GM23338 (cell line): ENCODE measurements at regions not wholly inside any gene's neighbourhood (a gene's known extent, or its start where the extent isn't known, plus 50 kb on each side); places are given as distances from the start of the nearest gene placed in this dataset.

Source experiments
- ATAC-seq: fragments of 200-7000 bp; cut with Tn5 transposase; 3 replicates; pipeline ENCODE4 v1.9.1; 2020
- DNase-seq: peaks from one replicate; pipeline ENCODE4 v3.0.0-alpha.2; 2015; ENCODE audit warnings: low spot score
- H2AFZ ChIP-seq: fragments of 200-600 bp; sonication (generic); 2 replicates; pipeline ENCODE4 v1.8.0; 2016; ENCODE audit warnings: antibody characterized with exemption, mild to moderate bottlenecking, moderate library complexity
- H3F3A ChIP-seq: fragments of 200-600 bp; sonication (generic); replicated peaks from 2 replicates; pipeline ENCODE4 v1.8.0; 2017; ENCODE audit warnings: antibody characterized with exemption, mixed run types, low read depth
- H3K27ac ChIP-seq: fragments of 200-600 bp; sonication (generic); 2 replicates; pipeline ENCODE4 v1.6.1; 2016; ENCODE audit warnings: low read depth
- H3K27me3 ChIP-seq: fragments of 200-600 bp; sonication (generic); 2 replicates; pipeline ENCODE4 v1.8.0; 2016; ENCODE audit warnings: mild to moderate bottlenecking, mixed run types, moderate library complexity; ENCODE audit not compliant: insufficient read depth
- H3K36me3 ChIP-seq: fragments of 200-600 bp; sonication (generic); 2 replicates; pipeline ENCODE4 v1.8.0; 2016; ENCODE audit warnings: mild to moderate bottlenecking; ENCODE audit not compliant: insufficient read depth
- H3K4me1 ChIP-seq: fragments of 200-600 bp; sonication (generic); 2 replicates; pipeline ENCODE4 v1.8.0; 2016; ENCODE audit warnings: mild to moderate bottlenecking, moderate library complexity; ENCODE audit not compliant: insufficient read depth
- H3K4me2 ChIP-seq: fragments of 200-600 bp; sonication (generic); 2 replicates; pipeline ENCODE4 v1.7.1; 2017; ENCODE audit warnings: mixed run types
- H3K4me3 ChIP-seq: fragments of 200-600 bp; sonication (generic); 2 replicates; pipeline ENCODE4 v1.6.1; 2016; ENCODE audit warnings: mixed run types
- H3K79me2 ChIP-seq: fragments of 200-600 bp; sonication (generic); replicated peaks from 2 replicates; pipeline ENCODE4 v1.8.0; 2017; ENCODE audit warnings: mild to moderate bottlenecking; ENCODE audit not compliant: insufficient read depth
- H3K9me2 ChIP-seq: fragments of 200-600 bp; sonication (generic); 2 replicates; pipeline ENCODE4 v1.8.0; 2017; ENCODE audit not compliant: insufficient read depth
- H4K20me1 ChIP-seq: fragments of 200-600 bp; sonication (generic); replicated peaks from 2 replicates; pipeline ENCODE4 v1.8.0; 2017; ENCODE audit warnings: mild to moderate bottlenecking; ENCODE audit not compliant: insufficient read depth
- H3K27ac Mint-ChIP-seq: 2 replicates; pipeline ENCODE4 v1.8.0; 2020; ENCODE audit warnings: inconsistent platforms, mild to moderate bottlenecking, moderate library complexity, mixed read lengths
- H3K27me3 Mint-ChIP-seq: 3 replicates; pipeline ENCODE4 v1.8.0; 2022; ENCODE audit warnings: low read depth, mild to moderate bottlenecking, moderate library complexity, mixed read lengths, inconsistent platforms; ENCODE audit not compliant: insufficient read depth, poor library complexity
- H3K36me3 Mint-ChIP-seq: 3 replicates; pipeline ENCODE4 v1.8.0; 2021; ENCODE audit warnings: low read depth, mild to moderate bottlenecking, inconsistent platforms, moderate library complexity, mixed read lengths
- H3K4me1 Mint-ChIP-seq: 3 replicates; pipeline ENCODE4 v1.8.0; 2020; ENCODE audit warnings: mild to moderate bottlenecking, inconsistent platforms, mixed read lengths
- H3K4me3 Mint-ChIP-seq: 3 replicates; pipeline ENCODE4 v1.8.0; 2021; ENCODE audit warnings: moderate library complexity, mild to moderate bottlenecking, inconsistent platforms, mixed read lengths
- H3K9me3 Mint-ChIP-seq: 3 replicates; pipeline ENCODE4 v1.8.0; 2020; ENCODE audit warnings: moderate library complexity, mild to moderate bottlenecking, inconsistent platforms, mixed read lengths
- CREB1 ChIP-seq: fragments of 250-450 bp; sonication (Bioruptor Pico); IDR thresholded peaks from 2 replicates; pipeline ENCODE4 v1.5.0; 2020; ENCODE audit warnings: low read depth, mild to moderate bottlenecking, moderate library complexity
- EZH2 ChIP-seq: fragments of 200-600 bp; sonication (generic); IDR thresholded peaks from one replicate; pipeline ENCODE4 v1.8.0; 2017; ENCODE audit warnings: antibody characterized with exemption, mild to moderate bottlenecking, low read depth; ENCODE audit not compliant: unreplicated experiment
- EZH2phosphoT487 ChIP-seq: fragments of 200-600 bp; sonication (generic); IDR thresholded peaks from one replicate; pipeline ENCODE4 v1.8.1; 2018; ENCODE audit warnings: antibody characterized with exemption; ENCODE audit not compliant: unreplicated experiment
- JUNB ChIP-seq: IDR thresholded peaks from one replicate; pipeline ENCODE4 v1.6.1; 2016; ENCODE audit warnings: antibody characterized with exemption; ENCODE audit not compliant: unreplicated experiment
- NANOG ChIP-seq: IDR thresholded peaks from 2 replicates; pipeline ENCODE4 v1.6.1; 2016; ENCODE audit warnings: antibody characterized with exemption, borderline replicate concordance
- POLR2AphosphoS5 ChIP-seq: IDR thresholded peaks from 2 replicates; pipeline ENCODE4 v1.6.1; 2016; ENCODE audit warnings: antibody characterized with exemption, low read depth
- STAT1 ChIP-seq: IDR thresholded peaks from one replicate; pipeline ENCODE4 v1.6.1; 2016; ENCODE audit warnings: antibody characterized with exemption; ENCODE audit not compliant: unreplicated experiment
- ZNF114 ChIP-seq: fragments of 250-450 bp; sonication (Bioruptor Pico); IDR thresholded peaks from 2 replicates; pipeline ENCODE4 v1.5.0; 2020; ENCODE audit warnings: mild to moderate bottlenecking, moderate library complexity
- ZNF331 ChIP-seq: fragments of 250-450 bp; sonication (Bioruptor Pico); IDR thresholded peaks from 2 replicates; pipeline ENCODE4 v1.5.0; 2020; ENCODE audit warnings: low read depth, mild to moderate bottlenecking, moderate library complexity
- TF ChIP-seq, protein P1 (sequence below): fragments of 250-450 bp; sonication (Bioruptor Pico); IDR thresholded peaks from 2 replicates; pipeline ENCODE4 v1.5.0; 2020; ENCODE audit warnings: mild to moderate bottlenecking, moderate library complexity
- TF ChIP-seq, protein P2 (sequence below): IDR thresholded peaks from 2 replicates; pipeline ENCODE4 v1.6.1; 2016; ENCODE audit warnings: antibody characterized with exemption
- TF ChIP-seq, protein P3 (sequence below), 2 experiments: fragments of 200-600 bp in 1 of 2; sonication (generic) in 1 of 2; conservative IDR thresholded peaks; 2 replicates each; pipeline versions ENCODE4 v1.5.1 to v1.6.1; 2016 to 2017; ENCODE audit warnings: antibody characterized with exemption in 2 of 2, low read depth in 2 of 2, mild to moderate bottlenecking in 2 of 2, moderate library complexity in 1 of 2
- TF ChIP-seq, protein P4 (sequence below): IDR thresholded peaks from one replicate; pipeline ENCODE4 v1.6.1; 2018; ENCODE audit warnings: antibody characterized with exemption; ENCODE audit not compliant: unreplicated experiment

DNA sequence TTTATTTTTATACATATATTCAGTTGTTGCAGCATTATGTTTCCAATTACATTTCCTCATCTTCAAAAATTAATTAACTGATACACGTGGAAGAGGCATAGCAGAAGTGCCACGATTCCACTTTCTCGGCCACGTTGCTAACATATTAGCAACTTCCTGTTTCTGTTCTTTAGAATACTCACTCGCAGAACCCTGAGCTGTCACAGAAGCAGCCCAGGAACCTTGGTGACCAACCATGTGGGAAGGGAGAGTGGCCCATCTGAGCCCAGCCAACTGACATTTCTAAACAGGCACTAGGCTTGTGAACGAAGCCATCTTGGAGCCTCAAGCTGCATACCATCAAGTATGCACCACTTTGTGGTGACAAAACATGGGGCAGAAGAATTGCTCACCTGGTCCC is 350.1 kb downstream of the CBLN2 start:
- Mint-ChIP-seq H3K27ac (no peak overlapping the region), H3K4me3 (no peak overlapping the region), H3K27me3 (no peaks in the 10 kb centered on the region), H3K36me3 (peaks cover 3% of the 10 kb centered on the region; the same call in 2 of the 3 replicates), H3K4me1 (no peaks in the 10 kb centered on the region), H3K9me3 (peaks cover 82% of the 10 kb centered on the region)
- Histone ChIP-seq H3K4me2 (no peak overlapping the region), H2AFZ (no peak overlapping the region), H3K27me3 (no peaks in the 10 kb centered on the region), H3K9me2 (no peaks in the 10 kb centered on the region), H3K36me3 (peaks cover 8% of the 10 kb centered on the region; the same call in 1 of the 2 replicates), H3K4me1 (no peaks in the 10 kb centered on the region), H3K79me2 (no peaks in the 10 kb centered on the region), H3K27ac (no peak overlapping the region), H3F3A (no peaks in the 10 kb centered on the region), H3K4me3 (no peak overlapping the region), H4K20me1 (no peaks in the 10 kb centered on the region)
- no peak for TF ChIP-seq EZH2
- TF ChIP-seq, protein P1, sequence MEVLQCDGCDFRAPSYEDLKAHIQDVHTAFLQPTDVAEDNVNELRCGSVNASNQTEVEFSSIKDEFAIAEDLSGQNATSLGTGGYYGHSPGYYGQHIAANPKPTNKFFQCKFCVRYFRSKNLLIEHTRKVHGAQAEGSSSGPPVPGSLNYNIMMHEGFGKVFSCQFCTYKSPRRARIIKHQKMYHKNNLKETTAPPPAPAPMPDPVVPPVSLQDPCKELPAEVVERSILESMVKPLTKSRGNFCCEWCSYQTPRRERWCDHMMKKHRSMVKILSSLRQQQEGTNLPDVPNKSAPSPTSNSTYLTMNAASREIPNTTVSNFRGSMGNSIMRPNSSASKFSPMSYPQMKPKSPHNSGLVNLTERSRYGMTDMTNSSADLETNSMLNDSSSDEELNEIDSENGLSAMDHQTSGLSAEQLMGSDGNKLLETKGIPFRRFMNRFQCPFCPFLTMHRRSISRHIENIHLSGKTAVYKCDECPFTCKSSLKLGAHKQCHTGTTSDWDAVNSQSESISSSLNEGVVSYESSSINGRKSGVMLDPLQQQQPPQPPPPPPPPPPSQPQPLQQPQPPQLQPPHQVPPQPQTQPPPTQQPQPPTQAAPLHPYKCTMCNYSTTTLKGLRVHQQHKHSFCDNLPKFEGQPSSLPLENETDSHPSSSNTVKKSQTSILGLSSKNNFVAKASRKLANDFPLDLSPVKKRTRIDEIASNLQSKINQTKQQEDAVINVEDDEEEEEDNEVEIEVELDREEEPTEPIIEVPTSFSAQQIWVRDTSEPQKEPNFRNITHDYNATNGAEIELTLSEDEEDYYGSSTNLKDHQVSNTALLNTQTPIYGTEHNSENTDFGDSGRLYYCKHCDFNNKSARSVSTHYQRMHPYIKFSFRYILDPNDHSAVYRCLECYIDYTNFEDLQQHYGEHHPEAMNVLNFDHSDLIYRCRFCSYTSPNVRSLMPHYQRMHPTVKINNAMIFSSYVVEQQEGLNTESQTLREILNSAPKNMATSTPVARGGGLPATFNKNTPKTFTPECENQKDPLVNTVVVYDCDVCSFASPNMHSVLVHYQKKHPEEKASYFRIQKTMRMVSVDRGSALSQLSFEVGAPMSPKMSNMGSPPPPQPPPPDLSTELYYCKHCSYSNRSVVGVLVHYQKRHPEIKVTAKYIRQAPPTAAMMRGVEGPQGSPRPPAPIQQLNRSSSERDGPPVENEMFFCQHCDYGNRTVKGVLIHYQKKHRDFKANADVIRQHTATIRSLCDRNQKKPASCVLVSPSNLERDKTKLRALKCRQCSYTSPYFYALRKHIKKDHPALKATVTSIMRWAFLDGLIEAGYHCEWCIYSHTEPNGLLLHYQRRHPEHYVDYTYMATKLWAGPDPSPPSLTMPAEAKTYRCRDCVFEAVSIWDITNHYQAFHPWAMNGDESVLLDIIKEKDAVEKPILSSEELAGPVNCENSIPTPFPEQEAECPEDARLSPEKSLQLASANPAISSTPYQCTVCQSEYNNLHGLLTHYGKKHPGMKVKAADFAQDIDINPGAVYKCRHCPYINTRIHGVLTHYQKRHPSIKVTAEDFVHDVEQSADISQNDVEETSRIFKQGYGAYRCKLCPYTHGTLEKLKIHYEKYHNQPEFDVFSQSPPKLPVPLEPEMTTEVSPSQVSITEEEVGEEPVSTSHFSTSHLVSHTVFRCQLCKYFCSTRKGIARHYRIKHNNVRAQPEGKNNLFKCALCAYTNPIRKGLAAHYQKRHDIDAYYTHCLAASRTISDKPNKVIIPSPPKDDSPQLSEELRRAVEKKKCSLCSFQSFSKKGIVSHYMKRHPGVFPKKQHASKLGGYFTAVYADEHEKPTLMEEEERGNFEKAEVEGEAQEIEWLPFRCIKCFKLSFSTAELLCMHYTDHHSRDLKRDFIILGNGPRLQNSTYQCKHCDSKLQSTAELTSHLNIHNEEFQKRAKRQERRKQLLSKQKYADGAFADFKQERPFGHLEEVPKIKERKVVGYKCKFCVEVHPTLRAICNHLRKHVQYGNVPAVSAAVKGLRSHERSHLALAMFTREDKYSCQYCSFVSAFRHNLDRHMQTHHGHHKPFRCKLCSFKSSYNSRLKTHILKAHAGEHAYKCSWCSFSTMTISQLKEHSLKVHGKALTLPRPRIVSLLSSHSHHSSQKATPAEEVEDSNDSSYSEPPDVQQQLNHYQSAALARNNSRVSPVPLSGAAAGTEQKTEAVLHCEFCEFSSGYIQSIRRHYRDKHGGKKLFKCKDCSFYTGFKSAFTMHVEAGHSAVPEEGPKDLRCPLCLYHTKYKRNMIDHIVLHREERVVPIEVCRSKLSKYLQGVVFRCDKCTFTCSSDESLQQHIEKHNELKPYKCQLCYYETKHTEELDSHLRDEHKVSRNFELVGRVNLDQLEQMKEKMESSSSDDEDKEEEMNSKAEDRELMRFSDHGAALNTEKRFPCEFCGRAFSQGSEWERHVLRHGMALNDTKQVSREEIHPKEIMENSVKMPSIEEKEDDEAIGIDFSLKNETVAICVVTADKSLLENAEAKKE (CRISPR knock-in tag) = no peak
- no peak for TF ChIP-seq POLR2AphosphoS5
- TF ChIP-seq ZNF114 (CRISPR knock-in tag) = no peak
- no peak for TF ChIP-seq STAT1
- no peak for TF ChIP-seq NANOG
- no peak for TF ChIP-seq EZH2phosphoT487
- TF ChIP-seq, protein P2, sequence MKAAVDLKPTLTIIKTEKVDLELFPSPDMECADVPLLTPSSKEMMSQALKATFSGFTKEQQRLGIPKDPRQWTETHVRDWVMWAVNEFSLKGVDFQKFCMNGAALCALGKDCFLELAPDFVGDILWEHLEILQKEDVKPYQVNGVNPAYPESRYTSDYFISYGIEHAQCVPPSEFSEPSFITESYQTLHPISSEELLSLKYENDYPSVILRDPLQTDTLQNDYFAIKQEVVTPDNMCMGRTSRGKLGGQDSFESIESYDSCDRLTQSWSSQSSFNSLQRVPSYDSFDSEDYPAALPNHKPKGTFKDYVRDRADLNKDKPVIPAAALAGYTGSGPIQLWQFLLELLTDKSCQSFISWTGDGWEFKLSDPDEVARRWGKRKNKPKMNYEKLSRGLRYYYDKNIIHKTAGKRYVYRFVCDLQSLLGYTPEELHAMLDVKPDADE = no peak
- no peak for TF ChIP-seq ZNF331 (CRISPR knock-in tag)
- no peak for TF ChIP-seq CREB1 (CRISPR knock-in tag)
- TF ChIP-seq, protein P3, sequence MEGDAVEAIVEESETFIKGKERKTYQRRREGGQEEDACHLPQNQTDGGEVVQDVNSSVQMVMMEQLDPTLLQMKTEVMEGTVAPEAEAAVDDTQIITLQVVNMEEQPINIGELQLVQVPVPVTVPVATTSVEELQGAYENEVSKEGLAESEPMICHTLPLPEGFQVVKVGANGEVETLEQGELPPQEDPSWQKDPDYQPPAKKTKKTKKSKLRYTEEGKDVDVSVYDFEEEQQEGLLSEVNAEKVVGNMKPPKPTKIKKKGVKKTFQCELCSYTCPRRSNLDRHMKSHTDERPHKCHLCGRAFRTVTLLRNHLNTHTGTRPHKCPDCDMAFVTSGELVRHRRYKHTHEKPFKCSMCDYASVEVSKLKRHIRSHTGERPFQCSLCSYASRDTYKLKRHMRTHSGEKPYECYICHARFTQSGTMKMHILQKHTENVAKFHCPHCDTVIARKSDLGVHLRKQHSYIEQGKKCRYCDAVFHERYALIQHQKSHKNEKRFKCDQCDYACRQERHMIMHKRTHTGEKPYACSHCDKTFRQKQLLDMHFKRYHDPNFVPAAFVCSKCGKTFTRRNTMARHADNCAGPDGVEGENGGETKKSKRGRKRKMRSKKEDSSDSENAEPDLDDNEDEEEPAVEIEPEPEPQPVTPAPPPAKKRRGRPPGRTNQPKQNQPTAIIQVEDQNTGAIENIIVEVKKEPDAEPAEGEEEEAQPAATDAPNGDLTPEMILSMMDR (conservative IDR thresholded peaks at IDR 0.05; ENCODE audit: low read depth in 2 of 2) = no peak
- TF ChIP-seq JUNB = no peak
- TF ChIP-seq, protein P4, sequence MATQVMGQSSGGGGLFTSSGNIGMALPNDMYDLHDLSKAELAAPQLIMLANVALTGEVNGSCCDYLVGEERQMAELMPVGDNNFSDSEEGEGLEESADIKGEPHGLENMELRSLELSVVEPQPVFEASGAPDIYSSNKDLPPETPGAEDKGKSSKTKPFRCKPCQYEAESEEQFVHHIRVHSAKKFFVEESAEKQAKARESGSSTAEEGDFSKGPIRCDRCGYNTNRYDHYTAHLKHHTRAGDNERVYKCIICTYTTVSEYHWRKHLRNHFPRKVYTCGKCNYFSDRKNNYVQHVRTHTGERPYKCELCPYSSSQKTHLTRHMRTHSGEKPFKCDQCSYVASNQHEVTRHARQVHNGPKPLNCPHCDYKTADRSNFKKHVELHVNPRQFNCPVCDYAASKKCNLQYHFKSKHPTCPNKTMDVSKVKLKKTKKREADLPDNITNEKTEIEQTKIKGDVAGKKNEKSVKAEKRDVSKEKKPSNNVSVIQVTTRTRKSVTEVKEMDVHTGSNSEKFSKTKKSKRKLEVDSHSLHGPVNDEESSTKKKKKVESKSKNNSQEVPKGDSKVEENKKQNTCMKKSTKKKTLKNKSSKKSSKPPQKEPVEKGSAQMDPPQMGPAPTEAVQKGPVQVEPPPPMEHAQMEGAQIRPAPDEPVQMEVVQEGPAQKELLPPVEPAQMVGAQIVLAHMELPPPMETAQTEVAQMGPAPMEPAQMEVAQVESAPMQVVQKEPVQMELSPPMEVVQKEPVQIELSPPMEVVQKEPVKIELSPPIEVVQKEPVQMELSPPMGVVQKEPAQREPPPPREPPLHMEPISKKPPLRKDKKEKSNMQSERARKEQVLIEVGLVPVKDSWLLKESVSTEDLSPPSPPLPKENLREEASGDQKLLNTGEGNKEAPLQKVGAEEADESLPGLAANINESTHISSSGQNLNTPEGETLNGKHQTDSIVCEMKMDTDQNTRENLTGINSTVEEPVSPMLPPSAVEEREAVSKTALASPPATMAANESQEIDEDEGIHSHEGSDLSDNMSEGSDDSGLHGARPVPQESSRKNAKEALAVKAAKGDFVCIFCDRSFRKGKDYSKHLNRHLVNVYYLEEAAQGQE = no peak
- ATAC-seq (no peak), DNase-seq (no peak)
